Retina (tissue), 1 donor: ENCODE measurements at regions not wholly inside any gene's neighbourhood (a gene's known extent, or its start where the extent isn't known, plus 50 kb on each side); places are given as distances from the start of the nearest gene placed in this dataset.
A peak's percentile ranks its signal among the peaks of the same experiment; 100 is the strongest.

ENCODE experiments used
- DNase-seq: peaks from one replicate; pipeline ENCODE4 v3.0.0-alpha.2; 2016

DNA sequence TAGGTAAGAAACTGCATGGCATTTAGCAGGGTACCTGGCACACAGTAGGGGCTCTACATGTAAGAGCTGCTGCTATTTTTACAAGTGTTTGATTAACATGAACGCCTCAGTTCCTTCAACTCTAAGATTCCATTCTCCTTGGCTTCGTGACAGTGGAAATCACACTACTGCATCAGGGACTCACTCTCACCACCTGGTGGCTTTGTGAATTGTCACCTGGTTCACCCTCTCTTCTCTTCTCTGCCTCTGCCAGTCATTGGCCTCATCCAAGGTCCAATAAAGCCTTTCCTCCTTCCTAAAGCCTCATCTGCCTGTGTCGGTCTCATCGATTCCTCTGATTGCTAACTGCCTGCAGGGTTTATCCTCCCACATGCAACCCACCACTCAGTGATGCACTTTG lies 476.4 kb downstream of the VRK1 start:
- no peak for DNase-seq

DNA sequence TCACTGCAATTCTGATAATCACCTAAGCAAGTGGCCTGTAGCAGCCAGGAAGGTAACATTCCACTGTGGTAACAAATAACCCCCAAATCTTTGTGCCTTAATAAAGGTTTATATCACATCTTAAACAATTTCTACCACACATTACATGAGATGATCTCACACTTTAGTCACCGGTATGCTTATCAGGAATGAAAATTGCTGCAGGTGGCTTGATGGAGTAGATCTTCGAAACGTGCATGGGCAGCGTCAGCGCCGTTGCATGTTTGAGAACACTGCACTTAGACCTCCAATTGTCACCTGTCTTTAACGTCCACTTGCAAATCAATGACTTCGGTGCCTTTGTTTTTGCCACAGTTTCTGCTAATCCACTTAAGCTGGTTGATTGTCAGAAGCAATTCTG lies 477.4 kb downstream of the VRK1 start:
- no peak for DNase-seq

DNA sequence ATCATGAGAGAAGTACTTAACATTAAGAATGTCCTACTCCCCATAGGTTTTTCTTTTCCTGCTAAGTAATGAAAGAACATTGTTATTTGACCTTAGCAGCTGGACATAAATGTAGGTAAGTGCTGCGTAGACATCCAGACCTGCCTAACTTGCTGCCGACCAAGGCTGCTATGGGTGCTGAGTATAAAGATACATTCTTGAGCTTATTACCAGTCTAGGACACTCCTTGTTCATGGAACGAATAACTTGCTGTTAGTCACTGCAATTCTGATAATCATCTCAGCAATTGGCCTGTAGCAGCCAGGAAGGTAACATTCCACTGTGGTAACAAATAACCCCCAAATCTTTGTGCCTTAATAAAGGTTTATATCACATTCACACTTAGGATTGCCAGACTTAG lies 478.1 kb downstream of the VRK1 start:
- DNase-seq, result no peak

DNA sequence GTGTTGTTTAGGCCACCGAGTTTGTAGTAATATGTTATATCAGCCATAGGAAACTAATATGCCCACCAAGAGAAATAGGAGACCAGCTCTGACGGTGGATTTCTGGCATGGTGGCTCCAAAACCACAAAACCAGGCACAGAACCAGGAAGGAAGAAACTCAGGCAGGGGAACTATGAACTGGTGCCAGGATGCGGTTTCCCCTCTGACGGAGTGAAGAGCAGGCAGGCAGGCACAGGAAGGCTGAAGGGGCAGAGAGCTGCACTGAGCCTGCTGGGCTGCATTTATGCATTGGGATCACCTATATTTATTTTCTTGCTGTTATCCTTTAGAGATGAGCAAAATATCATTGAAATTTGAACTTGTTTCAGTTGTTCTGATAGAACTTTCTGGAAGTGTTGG lies 479.4 kb downstream of the VRK1 start:
- no peak for DNase-seq

DNA sequence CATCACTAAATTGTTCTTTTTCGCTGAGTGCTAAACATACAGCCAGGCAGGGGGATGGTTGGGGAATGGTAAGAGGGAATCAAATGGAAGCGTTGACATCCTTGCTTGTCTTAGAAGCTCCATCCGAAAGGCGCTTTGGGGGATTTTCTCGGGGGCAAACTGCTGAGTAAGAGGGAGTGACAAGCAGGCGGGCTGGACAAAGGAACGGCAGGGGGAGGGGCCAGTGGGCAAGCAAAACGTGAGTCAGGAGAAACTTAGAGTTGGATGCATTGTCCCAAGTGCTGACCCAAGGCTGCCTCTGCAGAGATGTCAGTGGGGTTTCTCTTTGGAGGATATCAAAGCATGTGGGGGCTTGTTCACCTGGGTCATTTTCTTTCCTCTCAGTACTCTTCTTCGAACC lies 480.5 kb downstream of the VRK1 start:
- peak; percentile 32 for DNase-seq

DNA sequence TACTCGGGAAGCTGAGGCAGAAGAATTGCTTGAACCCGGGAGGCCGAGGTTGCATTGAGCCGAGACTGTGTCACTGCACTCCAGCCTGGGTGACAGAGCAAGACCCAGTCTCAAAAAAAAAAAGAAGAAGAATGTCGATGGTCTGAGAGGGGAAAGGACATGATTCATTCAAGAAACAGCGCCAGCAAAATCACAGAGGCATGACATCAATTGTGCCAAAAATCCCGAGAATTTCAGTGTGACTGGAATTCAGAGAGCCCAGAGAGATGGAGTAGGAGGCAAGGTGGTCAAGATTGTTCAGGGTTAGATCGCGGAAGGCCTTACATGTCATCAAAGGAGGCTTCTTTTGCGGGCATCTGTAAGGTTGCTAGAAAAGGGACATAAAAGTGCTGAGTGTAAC lies 483.3 kb downstream of the VRK1 start:
- DNase-seq, result no peak

DNA sequence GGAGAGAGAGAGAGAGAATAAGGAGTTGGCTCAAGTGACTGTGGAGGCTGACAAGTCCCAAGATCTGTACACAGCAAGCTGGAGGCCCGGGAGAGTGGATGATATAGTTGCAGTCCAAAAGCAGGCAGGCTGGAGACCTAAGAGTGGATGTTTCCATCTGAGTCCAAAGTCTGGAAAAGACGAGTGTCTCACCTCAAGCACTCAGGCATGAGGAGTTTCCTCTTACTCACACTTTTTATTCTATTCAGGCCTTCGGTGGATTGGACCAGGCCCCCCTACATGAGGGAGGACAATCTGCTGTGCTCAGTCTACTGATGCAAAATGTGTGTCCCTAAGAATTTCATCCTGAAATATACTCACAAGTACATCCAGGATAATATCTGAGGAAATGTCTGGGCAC lies 484.6 kb downstream of the VRK1 start:
- no peak for DNase-seq

DNA sequence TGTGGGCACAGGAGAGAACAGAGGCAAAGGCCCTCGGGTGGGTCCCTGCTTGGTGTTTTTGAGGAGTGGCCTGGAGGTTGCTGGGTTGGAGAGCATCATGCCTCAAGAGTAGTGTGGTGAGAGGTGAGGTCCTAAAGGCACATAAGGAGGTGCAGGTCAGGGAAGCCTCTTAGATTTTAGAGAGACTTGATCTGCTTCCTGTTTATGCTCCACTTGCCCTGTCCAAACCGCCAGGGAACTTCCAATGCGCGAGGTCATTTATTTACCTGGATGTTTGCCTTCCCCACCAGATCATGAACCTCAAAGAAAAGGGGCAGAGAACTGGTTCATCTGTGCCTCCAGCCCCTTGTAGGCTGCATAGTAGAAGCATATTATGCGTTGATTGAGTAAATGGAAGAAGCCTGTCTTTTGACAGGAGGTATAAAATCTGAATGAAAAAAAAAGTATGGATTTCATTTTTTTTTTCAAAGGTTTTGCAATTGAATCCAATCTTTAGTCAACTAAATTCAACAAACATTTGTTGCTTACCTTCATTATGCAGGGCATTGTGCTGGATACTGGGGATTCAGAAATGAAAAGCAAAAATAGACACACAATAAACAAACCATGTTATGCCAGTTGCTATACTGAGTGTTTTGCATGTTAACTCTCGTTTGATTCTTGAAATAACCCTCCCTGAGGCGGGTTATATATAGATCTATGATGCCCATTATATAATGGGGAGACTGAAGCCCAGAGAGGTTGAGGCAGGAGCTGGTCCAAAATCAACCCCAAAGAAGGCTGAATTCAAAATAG lies 485.2 kb downstream of the VRK1 start:
- DNase-seq, result no peak

DNA sequence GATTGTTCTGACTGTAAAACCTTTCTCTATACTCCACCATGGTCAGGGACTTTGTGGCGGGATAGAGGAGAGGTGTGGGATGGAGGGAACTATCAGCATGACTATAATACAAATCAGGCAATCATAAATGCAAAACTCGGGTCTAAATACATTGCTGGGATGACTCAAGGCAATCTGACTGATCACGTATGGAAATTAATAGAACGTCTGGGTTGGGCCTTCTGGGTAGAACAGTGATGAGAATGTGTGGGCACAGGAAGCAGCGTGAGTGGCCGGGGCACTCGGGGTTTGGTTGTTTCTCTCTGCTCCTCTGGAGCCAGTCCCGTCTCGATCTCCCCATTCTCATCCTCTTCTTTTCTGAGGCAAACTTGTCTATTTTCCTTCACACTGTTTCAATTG lies 485.8 kb downstream of the VRK1 start:
- DNase-seq, result no peak

DNA sequence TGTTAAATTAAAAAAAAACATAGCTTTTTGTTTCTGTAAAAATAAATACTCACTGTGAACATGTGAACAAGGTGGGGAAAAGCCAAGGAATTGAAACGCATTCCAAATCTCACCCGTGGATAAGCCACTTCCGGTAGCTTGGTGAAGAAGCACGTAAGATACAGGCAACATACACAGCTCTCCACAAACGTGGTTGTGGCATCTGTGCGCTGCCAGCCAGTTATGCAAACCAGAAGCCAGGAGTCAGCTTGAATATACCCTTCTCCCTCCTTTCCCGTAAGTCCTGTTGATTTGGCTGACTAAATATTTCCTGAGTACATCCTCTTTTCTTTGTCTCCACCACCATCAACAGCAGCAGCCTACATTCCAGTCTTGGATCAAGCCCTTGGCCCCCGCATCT lies 486.2 kb downstream of the VRK1 start:
- DNase-seq, result no peak

DNA sequence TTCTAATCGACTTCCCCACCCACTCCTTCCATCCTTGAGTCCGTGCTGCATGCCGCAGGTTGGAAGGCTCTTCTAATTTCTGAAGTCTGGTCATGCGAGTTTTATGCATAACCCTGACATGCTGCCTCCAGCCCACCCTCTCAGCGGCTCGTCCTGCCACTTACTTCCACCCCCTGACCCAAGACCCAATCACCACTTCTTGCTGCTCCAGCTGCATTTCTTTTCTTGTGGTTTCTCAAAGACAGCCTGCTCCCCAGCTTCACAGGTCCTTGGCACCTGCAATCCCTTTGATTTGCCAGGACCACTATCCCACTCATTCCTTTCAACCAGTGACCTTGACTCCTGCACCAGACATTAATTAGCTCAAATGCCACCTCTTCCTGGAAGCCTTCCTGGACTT lies 486.7 kb downstream of the VRK1 start:
- no peak for DNase-seq

DNA sequence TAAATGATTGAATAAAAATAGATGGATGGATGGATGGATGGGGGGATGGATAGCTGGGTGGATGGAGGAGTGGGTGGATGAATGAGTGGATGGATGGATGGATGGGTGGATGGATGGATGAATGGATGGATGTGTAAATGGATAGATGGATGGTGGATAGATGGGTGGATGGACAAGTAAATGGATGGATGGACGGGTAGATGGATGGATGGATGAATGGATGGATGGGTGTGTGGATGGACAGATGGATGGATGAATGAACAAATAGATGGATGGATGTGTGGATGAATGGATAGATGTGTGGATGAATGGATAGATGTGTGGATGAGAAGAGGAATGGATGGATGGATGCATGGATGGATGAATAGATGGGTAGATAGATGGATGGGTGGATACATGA lies 490.8 kb downstream of the VRK1 start:
- no peak for DNase-seq

DNA sequence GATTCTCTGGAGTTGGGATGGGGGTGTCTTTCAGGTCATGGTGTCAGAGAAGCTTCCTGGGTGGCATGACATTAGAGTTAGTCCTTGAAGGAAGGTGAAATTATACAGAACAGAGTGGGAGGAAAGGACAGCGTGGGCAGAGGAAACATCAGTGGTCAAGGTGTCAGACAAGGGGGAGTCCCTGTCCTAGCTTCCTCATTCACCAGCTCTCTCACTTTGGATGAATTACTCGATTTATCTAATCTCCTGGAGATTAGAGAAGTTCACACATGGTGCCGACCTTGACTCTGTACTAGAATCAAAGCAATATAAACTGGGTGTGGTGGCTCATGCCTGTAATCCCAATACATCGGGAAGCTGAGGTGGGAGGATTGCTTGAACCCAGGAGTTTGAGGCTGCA lies 492.9 kb downstream of the VRK1 start:
- no peak for DNase-seq

DNA sequence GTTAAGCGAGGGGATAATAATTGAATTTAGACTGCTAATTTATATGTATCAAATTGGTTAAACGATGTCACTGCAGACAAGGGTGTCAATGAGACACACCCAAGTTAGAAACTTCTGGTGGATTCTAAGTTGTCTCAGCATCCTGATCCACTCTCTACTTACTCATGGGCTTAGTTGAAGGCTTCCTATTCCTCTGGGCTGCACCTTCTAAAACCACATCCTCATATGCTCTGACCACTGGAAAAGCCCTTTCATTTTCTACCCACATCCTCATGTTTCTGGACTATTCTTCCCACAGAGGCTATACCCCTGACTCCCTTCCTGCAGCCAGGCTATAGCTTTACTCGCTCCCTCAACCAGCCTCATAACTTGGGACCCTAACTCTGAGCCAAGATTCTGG lies 493.8 kb downstream of the VRK1 start:
- DNase-seq, result no peak

DNA sequence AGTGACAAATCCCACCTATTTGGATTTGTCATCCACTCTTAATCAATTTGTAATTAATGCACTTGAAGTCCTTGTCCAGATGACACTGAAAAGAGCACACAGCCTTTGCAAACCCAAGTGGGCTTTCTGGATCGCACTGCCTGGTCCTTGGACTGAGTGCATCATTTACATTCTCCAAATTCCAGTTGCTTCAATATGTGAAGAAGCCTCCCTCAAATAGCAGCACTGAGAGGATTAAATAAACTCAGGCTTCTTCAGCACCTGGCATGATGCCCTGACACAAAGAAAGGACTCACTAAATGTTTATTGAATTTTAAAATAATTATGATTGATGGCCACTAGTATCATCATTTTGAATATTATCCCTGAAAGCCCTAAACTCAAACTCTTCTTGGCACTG lies 496.5 kb downstream of the VRK1 start:
- DNase-seq, result no peak

DNA sequence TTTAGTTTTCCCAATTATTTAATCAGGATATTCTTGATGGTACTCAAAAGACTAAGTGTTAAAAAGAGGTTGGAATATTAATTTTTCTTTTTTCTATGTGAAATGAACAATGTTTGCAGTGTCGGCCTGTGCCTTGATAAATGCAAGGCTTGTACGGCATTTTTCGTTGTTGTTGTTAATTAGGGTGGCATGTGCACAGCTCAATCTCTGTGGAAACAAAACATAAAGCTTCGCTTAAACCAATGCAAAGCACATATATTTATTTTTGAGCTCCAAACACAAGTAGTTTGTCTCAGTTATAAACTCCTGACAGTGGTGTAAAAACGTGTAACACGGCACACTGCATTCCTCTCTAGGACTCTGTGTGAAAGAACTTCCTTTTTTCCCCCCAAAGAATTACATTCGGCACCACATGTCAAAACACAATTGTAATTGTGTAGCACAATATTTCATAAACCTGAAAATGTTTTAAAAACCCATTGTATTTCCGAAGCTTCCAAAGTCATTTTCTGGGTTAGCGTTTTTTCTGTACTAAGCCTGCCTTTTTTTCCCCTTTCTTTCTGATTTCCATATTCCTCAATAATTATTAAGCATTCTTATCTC lies 498.0 kb downstream of the VRK1 start:
- DNase-seq, result no peak

DNA sequence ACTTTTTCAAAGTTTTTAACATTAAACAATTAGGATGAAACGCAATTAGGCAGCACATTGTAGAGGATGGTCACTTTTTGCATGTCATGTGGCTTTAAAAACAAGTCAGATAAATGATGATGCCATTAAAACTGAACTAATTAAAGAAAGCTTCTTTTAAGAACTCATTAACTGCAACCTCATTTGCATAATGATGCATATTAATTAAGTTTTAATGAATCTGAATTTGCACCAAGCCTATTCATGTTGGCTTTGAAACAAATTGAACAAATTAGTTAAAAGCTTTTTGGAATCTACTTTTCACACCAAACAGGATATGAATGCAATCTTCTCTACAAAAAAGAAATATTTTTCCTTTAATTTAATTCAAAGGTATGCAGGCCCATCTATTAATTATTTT lies 499.0 kb downstream of the VRK1 start:
- no peak for DNase-seq

DNA sequence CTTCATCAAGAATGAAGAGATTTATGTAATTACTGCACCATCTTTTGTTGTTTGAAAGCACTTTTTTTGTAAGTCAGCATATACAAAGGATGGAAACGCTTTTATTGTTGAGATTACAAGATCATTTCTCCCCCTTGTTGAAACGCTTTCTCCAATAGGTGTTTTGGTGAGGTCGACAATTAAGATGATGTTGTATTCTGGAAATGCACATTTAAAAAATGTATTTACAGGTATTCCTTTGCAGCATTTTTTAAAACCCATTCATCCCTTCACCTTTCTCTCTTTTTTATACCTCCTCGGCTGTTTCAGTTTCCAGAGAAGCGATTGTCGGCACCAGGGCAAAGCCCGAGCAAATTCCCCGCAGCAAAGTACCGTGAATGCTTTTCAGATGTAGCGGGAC lies 499.9 kb downstream of the VRK1 start:
- DNase-seq, result peak; percentile 14

DNA sequence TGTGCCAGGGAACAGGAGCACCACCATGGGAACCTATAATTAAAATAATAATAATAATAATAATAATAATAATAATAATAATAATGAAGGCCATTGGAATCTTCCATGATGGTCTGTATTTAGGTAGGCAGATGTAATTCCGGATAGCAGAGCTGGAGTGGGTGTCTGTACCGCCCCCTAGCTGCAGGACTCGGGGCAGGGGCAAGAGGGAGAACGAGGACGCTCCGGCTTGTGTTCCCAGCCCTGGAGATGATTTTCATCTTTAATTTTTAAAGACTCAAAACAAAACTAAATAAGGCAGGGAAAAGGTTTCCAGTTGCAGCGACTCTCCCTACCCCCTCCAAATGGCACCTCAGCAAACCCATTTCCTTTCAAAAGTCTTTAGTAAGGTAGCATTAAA lies 501.1 kb downstream of the VRK1 start:
- no peak for DNase-seq

DNA sequence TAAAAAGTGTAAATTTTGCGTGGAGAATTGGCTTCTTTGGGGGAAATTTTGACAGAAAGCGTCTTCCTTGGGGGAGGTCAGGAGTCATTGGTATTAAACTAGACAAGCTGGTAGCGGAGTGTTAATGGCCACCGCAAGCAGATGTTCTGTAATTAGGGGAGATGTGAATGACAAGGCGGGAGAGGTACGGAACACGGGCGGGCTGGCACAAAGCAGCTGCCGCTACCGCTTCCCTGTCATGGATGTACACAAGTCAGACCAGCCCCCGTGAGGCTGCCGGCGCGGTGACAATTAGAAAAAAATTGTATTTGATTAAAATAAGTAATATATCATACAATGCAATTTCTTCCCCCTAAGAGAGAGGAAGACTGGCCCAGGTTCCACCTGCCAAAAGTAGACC lies 501.6 kb downstream of the VRK1 start:
- no peak for DNase-seq

DNA sequence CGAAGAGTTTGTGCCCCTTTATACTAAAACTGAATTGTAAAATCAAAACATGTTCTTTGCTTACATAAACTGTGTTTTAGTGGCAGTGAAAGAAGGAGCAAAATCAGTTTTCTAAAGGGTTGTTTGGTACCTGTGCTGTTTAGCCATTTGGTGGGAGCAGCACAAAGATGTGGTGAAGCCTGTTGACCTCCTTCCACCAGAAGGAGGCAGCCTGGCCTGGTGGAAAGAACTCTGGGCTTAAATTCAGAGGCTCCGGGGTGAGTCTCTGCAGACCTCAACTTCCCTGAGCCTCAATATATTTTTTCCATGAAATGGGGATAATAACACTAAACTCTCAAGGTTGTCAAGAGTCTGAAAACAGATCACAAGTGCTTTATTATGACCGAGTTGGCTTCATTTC lies 502.5 kb downstream of the VRK1 start:
- DNase-seq, result no peak

DNA sequence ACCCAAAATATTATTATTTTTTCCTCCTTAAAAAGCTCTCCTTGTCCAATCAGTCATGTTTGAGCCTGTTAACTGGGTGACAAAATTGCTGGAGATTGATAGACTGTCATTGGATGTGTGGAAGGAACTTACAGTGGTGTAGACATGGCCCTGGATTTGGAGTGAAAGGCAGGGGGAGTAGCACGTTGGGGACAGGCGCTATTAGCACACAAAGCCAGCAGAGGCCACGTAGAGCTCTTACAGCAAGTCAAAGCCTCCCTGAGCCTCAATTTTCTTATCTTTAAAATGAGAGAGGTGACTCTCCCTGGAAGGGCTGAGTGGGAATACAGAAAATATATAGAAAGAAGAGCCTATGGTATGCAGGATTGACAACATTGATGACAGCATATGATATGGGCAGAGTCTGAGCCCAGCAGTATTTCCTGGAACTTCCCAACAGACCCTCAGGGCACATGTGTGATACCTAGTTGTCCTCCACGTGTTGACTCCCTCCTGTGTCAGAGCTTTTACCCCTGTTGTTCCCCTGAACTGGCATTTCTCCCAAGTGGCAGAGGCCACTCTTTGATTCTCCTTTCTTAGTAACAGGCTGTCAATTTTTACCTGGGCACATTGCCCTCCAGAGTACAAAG lies 504.9 kb downstream of the VRK1 start:
- DNase-seq, result no peak

DNA sequence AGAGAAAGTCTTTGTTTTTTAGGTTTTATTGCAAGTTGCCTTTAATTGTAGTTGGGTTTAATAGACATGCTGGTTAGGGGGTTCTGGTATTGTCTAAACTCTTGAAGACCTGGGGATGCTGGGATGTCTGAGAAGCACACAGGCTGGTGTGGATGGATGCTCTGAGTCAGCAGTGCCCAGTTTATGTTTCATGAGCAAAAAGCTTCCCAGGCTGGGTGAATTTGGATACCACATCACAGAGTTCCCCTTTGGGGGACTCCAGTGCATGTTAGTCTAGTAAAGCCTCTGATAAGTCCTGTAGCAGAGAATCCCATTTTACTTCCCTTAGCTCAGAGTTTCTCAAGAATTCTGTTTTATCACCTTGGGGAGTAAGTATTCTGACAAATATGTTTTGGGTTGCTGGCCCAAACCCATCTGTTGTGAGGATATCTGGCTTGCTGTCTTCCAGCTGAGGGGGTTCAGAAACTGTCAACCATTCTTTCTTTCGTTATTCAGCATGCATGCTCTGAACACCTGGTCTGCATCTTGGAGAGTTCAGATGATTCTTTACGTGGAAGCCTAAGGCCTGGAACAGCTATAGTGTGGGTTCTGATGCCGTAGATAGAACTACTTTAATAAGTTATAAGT lies 509.1 kb downstream of the VRK1 start:
- DNase-seq, result no peak

DNA sequence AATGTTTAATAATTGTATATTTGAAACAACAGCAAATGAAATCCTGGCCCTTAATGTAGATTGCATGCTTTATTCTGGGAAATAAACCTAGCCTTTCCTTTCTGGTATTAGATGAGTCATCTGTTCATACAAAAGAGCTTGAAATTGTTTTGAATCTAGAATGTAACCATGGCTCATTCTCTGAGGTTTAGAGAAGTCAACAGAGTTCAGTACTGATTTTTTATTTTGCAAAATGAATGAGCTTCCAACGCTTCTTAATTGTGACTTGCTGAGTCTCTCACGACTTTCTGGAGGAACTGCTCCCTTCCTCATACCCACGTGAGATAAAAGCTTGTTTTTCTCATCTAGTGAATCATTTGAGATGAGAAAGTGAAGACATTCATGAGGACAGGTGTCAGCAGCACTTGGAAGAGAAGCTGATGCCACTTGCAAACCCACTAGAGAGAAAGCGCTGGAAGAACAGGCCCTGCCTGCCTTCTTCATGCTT lies 509.6 kb downstream of the VRK1 start:
- no peak for DNase-seq
